A549 (cell line): ENCODE measurements at regions not wholly inside any gene's neighbourhood (a gene's known extent, or its start where the extent isn't known, plus 50 kb on each side); places are given as distances from the start of the nearest gene placed in this dataset.

Experiments used
- ATAC-seq, 2 experiments: fragments of 200-7000 bp in 1 of 2; fragments of >200 bp in 1 of 2; cut with Nextera tagmentation in 1 of 2; cut with Tn5 transposase in 1 of 2; 3 replicates each; pipeline versions ENCODE4 v1.8.0 to v1.9.1; 2018 to 2020; ENCODE audit warnings: mild to moderate bottlenecking in 1 of 2, moderate library complexity in 1 of 2
- CTCF ChIA-PET: fragments of 300-600 bp; sonication (Branson Sonifier 250); formaldehyde crosslinking; extraction: SDS; loops from one replicate; lab custom pipeline; 2021; ENCODE audit warnings: antibody characterized with exemption, inconsistent platforms; lab: Yijun Ruan, JAX
- POLR2A ChIA-PET: fragments of 350-600 bp; formaldehyde crosslinking; extraction: SDS; loops from one replicate; lab custom pipeline; 2021; ENCODE audit warnings: antibody characterized with exemption, inconsistent platforms; lab: Yijun Ruan, JAX
- DNase-seq, 2 experiments: peaks; one replicate each; pipeline versions ENCODE4 v3.0.0 to v3.0.0-alpha.2; 2011 to 2016; ENCODE audit warnings: low read depth in 1 of 2, low spot score in 1 of 2
- FAIRE-seq: peaks from 2 replicates; lab custom pipeline; 2011; peaks lifted over from hg19 to GRCh38; lab: Jason Lieb, UNC
- H3K27ac ChIP-seq, 2 experiments: fragments of >200 bp; sonication (Bioruptor Twin); formaldehyde crosslinking; 3 replicates each; pipeline ENCODE4 v1.5.1; 2016 to 2017
- H3K4me1 ChIP-seq: fragments of >200 bp; sonication (Bioruptor Twin); formaldehyde crosslinking; 3 replicates; pipeline ENCODE4 v1.6.1; 2016
- H3K4me2 ChIP-seq: fragments of >200 bp; sonication (Bioruptor Twin); formaldehyde crosslinking; 3 replicates; pipeline ENCODE4 v1.6.1; 2016
- H3K4me3 ChIP-seq: fragments of >200 bp; sonication (Bioruptor Twin); formaldehyde crosslinking; 3 replicates; pipeline ENCODE4 v1.5.1; 2016
- H3K9me3 ChIP-seq: fragments of >200 bp; sonication (Bioruptor Twin); formaldehyde crosslinking; 3 replicates; pipeline ENCODE4 v1.6.1; 2016
- BHLHE40 ChIP-seq: IDR thresholded peaks from 2 replicates; pipeline ENCODE4 v1.6.1; 2012; ENCODE audit warnings: low read depth, low read length, inconsistent platforms
- CBX2 ChIP-seq: fragments of 200-600 bp; sonication (generic); IDR thresholded peaks from 2 replicates; pipeline ENCODE4 v1.6.1; 2016; ENCODE audit warnings: low read depth, mild to moderate bottlenecking, borderline replicate concordance
- CBX8 ChIP-seq: fragments of 200-600 bp; sonication (generic); IDR thresholded peaks from 2 replicates; pipeline ENCODE4 v1.6.1; 2016
- CHD4 ChIP-seq: fragments of 200-600 bp; sonication (generic); IDR thresholded peaks from 2 replicates; pipeline ENCODE4 v1.6.1; 2016; ENCODE audit warnings: antibody characterized with exemption, mild to moderate bottlenecking, borderline replicate concordance
- EHF ChIP-seq: fragments of 250-450 bp; sonication (Bioruptor Pico); IDR thresholded peaks from 2 replicates; pipeline ENCODE4 v1.5.0; 2020; ENCODE audit warnings: mild to moderate bottlenecking
- EHMT2 ChIP-seq: fragments of 200-600 bp; sonication (generic); IDR thresholded peaks from 2 replicates; pipeline ENCODE4 v1.6.1; 2016; ENCODE audit warnings: antibody characterized with exemption, low read depth, mild to moderate bottlenecking, moderate library complexity
- EP300 ChIP-seq, 2 experiments: fragments of >200 bp; sonication (Bioruptor Twin); formaldehyde crosslinking; IDR thresholded peaks; 2 replicates in 1 of 2; 3 replicates in 1 of 2; pipeline ENCODE4 v1.6.1; 2016 to 2017
- ESRRA ChIP-seq: fragments of 150-350 bp; IDR thresholded peaks from 2 replicates; pipeline ENCODE4 v1.6.1; 2014; ENCODE audit warnings: mild to moderate bottlenecking, low read length, borderline replicate concordance
- FOSB ChIP-seq: fragments of 250-450 bp; sonication (Bioruptor Pico); IDR thresholded peaks from 2 replicates; pipeline ENCODE4 v1.5.0; 2020; ENCODE audit warnings: mild to moderate bottlenecking, moderate library complexity
- FOXS1 ChIP-seq: fragments of 250-450 bp; sonication (Bioruptor Pico); IDR thresholded peaks from 2 replicates; pipeline ENCODE4 v1.5.0; 2020; ENCODE audit warnings: mild to moderate bottlenecking, moderate library complexity
- GATA3 ChIP-seq: IDR thresholded peaks from 2 replicates; pipeline ENCODE4 v1.6.1; 2012; ENCODE audit warnings: borderline replicate concordance
- HDAC2 ChIP-seq: fragments of 200-600 bp; sonication (generic); IDR thresholded peaks from 2 replicates; pipeline ENCODE4 v1.6.1; 2016
- HEYL ChIP-seq: fragments of 250-450 bp; sonication (Bioruptor Pico); IDR thresholded peaks from 2 replicates; pipeline ENCODE4 v1.8.0; 2021; ENCODE audit warnings: mild to moderate bottlenecking, moderate library complexity
- JUN ChIP-seq, 2 experiments: fragments of >200 bp; sonication (Bioruptor Twin); formaldehyde crosslinking; IDR thresholded peaks; 2 replicates in 1 of 2; 3 replicates in 1 of 2; pipeline ENCODE4 v1.6.1; 2016 to 2017
- KDM1A ChIP-seq: fragments of 200-600 bp; sonication (generic); IDR thresholded peaks from 2 replicates; pipeline ENCODE4 v1.6.1; 2016; ENCODE audit warnings: low read depth, mild to moderate bottlenecking
- KDM5A ChIP-seq: fragments of 200-600 bp; sonication (generic); IDR thresholded peaks from 2 replicates; pipeline ENCODE4 v1.6.1; 2016; ENCODE audit warnings: antibody characterized with exemption, mild to moderate bottlenecking
- MAFK ChIP-seq: fragments of 450-650 bp; IDR thresholded peaks from 2 replicates; pipeline ENCODE4 v1.6.1; 2014; ENCODE audit not compliant: partially characterized antibody
- MAZ ChIP-seq: fragments of 150-350 bp; IDR thresholded peaks from 2 replicates; pipeline ENCODE4 v1.6.1; 2014; ENCODE audit warnings: antibody characterized with exemption, low read depth, low read length, borderline replicate concordance
- NR3C1 ChIP-seq: fragments of >200 bp; sonication (Bioruptor Twin); formaldehyde crosslinking; IDR thresholded peaks from 3 replicates; pipeline ENCODE4 v1.6.1; 2017
- PHF8 ChIP-seq: fragments of 200-600 bp; sonication (generic); IDR thresholded peaks from 2 replicates; pipeline ENCODE4 v1.6.1; 2016; ENCODE audit warnings: low read depth, mild to moderate bottlenecking, antibody characterized with exemption, moderate library complexity, borderline replicate concordance
- POLR2AphosphoS2 ChIP-seq: conservative IDR thresholded peaks from 2 replicates; pipeline ENCODE4 v1.6.1; 2012; ENCODE audit warnings: low read length, improper control_type of control experiment, inconsistent platforms
- RFX5 ChIP-seq: fragments of 450-650 bp; IDR thresholded peaks from 2 replicates; pipeline ENCODE4 v1.7.1; 2014; ENCODE audit warnings: antibody characterized with exemption, mild to moderate bottlenecking, moderate library complexity
- RNF2 ChIP-seq: fragments of 200-600 bp; sonication (generic); IDR thresholded peaks from 2 replicates; pipeline ENCODE4 v1.6.1; 2016; ENCODE audit warnings: low read depth, mild to moderate bottlenecking, antibody characterized with exemption, moderate library complexity, borderline replicate concordance
- TFCP2L1 ChIP-seq: fragments of 250-450 bp; sonication (Bioruptor Pico); IDR thresholded peaks from 2 replicates; pipeline ENCODE4 v1.5.0; 2021; ENCODE audit warnings: mild to moderate bottlenecking
- TP53 ChIP-seq: fragments of 250-450 bp; sonication (Bioruptor Pico); IDR thresholded peaks from 2 replicates; pipeline ENCODE4 v1.5.0; 2021; ENCODE audit warnings: mild to moderate bottlenecking, moderate library complexity
- ZFP36 ChIP-seq: fragments of 450-650 bp; IDR thresholded peaks from 2 replicates; pipeline ENCODE4 v1.6.1; 2014; ENCODE audit warnings: borderline replicate concordance; ENCODE audit not compliant: partially characterized antibody
- ZNF302 ChIP-seq: fragments of 250-450 bp; sonication (Bioruptor Pico); IDR thresholded peaks from 2 replicates; pipeline ENCODE4 v1.9.0; 2021; ENCODE audit warnings: inconsistent platforms, mild to moderate bottlenecking, moderate library complexity
- WGBS: methylation state at CpG from one replicate; pipeline ENCODE4 v1.1.6; 2017; ENCODE audit errors: missing lambda C conversion rate; 5-methylcytosine and 5-hydroxymethylcytosine counted together
- TF ChIP-seq, protein P1 (sequence below): fragments of >200 bp; sonication (Bioruptor Twin); formaldehyde crosslinking; IDR thresholded peaks from 3 replicates; pipeline ENCODE4 v1.6.1; 2016
- TF ChIP-seq, protein P2 (sequence below): IDR thresholded peaks from 2 replicates; pipeline ENCODE4 v1.6.1; 2012
- TF ChIP-seq, protein P3 (sequence below): fragments of 250-450 bp; sonication (Bioruptor Pico); IDR thresholded peaks from 2 replicates; pipeline ENCODE4 v1.5.0; 2020; ENCODE audit warnings: low read depth, mild to moderate bottlenecking, moderate library complexity
- TF ChIP-seq, protein P4 (sequence below): IDR thresholded peaks from 2 replicates; pipeline ENCODE4 v1.6.1; 2012
- TF ChIP-seq, protein P5 (sequence below): fragments of 150-350 bp; IDR thresholded peaks from 2 replicates; pipeline ENCODE4 v1.6.1; 2014; ENCODE audit warnings: low read depth, mild to moderate bottlenecking, low read length

DNA sequence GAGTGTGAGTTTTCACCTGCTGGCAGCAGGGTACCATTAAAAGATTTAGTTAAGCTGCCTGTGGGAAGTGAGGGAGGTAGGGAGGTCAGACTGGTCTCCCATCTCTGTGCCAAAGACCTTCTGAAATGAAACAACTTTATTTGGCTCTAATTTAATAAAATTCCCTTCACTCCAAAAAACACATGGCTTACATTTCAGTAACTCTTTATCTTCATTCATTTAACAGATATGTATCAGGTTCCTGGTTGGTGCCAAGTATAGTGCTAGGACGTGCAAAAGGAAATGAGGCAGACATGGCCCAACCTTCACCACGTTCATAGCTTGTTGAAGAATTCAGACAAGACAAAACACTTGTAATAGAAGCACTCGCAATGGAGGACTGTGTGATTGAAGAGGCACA, 282.3 kb downstream of the SEC16B start:
- TF ChIP-seq NR3C1 (no peak), ZNF302 (no peak), CBX2 (no peak), FOSB (CRISPR knock-in tag) (no peak), PHF8 (no peak), POLR2AphosphoS2 (no peak), ZFP36 (no peak), MAFK (no peak), BHLHE40 (no peak), ESRRA (no peak), HEYL (CRISPR knock-in tag) (no peak), JUN (IDR thresholded peaks at IDR 0.05) (no peak), HDAC2 (no peak), GATA3 (no peak), CBX8 (no peak), KDM1A (no peak)
- TF ChIP-seq, protein P1, sequence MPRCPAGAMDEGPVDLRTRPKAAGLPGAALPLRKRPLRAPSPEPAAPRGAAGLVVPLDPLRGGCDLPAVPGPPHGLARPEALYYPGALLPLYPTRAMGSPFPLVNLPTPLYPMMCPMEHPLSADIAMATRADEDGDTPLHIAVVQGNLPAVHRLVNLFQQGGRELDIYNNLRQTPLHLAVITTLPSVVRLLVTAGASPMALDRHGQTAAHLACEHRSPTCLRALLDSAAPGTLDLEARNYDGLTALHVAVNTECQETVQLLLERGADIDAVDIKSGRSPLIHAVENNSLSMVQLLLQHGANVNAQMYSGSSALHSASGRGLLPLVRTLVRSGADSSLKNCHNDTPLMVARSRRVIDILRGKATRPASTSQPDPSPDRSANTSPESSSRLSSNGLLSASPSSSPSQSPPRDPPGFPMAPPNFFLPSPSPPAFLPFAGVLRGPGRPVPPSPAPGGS, result no peak
- TF ChIP-seq, protein P2, sequence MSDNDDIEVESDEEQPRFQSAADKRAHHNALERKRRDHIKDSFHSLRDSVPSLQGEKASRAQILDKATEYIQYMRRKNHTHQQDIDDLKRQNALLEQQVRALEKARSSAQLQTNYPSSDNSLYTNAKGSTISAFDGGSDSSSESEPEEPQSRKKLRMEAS, result no peak
- no peaks in the 10 kb centered on the region for H3K9me3 ChIP-seq
- ChIA-PET POLR2A (no interaction called here), CTCF (no interaction called here)
- no peak for DNase-seq
- no peaks in the 10 kb centered on the region for H3K4me1 ChIP-seq
- no peak overlapping the region for H3K4me3 ChIP-seq
- FAIRE-seq, result no peak
- no peak overlapping the region for H3K4me2 ChIP-seq
- H3K27ac ChIP-seq, result no peak overlapping the region
- 1% methylated on average over 3 of the region's 3 CpGs for WGBS
- no peak for ATAC-seq

DNA sequence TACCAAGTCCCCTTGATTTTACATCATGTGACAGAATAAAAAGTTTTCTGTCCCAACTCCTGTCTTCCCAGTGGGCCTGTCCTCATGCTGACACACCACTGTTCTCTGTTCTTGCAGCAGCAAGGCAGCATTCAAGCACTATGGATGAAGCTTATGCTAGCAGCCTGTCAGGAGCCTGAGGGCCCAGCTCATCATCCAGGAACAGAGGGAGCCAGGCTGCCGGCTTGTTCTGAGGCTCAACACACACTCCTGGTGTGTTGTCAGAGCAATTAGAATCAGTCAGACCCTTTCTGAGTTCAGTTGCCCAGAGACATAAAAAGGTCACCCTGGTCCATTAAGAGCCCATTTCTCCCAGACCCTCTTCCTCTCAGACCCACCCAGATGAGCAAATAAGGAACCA, 282.9 kb downstream of the SEC16B start:
- no peak for TF ChIP-seq TP53 (CRISPR knock-in tag)
- TF ChIP-seq RNF2, result no peak
- no peak for TF ChIP-seq KDM1A
- TF ChIP-seq, protein P3, sequence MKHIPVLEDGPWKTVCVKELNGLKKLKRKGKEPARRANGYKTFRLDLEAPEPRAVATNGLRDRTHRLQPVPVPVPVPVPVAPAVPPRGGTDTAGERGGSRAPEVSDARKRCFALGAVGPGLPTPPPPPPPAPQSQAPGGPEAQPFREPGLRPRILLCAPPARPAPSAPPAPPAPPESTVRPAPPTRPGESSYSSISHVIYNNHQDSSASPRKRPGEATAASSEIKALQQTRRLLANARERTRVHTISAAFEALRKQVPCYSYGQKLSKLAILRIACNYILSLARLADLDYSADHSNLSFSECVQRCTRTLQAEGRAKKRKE (CRISPR knock-in tag), result no peak
- TF ChIP-seq HDAC2, result no peak
- TF ChIP-seq, protein P1, result no peak
- TF ChIP-seq CHD4, result no peak
- TF ChIP-seq, protein P4, sequence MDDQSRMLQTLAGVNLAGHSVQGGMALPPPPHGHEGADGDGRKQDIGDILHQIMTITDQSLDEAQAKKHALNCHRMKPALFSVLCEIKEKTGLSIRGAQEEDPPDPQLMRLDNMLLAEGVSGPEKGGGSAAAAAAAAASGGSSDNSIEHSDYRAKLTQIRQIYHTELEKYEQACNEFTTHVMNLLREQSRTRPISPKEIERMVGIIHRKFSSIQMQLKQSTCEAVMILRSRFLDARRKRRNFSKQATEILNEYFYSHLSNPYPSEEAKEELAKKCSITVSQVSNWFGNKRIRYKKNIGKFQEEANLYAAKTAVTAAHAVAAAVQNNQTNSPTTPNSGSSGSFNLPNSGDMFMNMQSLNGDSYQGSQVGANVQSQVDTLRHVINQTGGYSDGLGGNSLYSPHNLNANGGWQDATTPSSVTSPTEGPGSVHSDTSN, result no peak
- TF ChIP-seq, protein P5, sequence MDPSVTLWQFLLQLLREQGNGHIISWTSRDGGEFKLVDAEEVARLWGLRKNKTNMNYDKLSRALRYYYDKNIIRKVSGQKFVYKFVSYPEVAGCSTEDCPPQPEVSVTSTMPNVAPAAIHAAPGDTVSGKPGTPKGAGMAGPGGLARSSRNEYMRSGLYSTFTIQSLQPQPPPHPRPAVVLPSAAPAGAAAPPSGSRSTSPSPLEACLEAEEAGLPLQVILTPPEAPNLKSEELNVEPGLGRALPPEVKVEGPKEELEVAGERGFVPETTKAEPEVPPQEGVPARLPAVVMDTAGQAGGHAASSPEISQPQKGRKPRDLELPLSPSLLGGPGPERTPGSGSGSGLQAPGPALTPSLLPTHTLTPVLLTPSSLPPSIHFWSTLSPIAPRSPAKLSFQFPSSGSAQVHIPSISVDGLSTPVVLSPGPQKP, result no peak
- no peak for TF ChIP-seq TFCP2L1
- TF ChIP-seq MAZ, result no peak
- no peak for TF ChIP-seq EP300 (IDR thresholded peaks at IDR 0.05)
- no peak for TF ChIP-seq KDM5A
- no peak for TF ChIP-seq RFX5
- no peak for TF ChIP-seq FOXS1 (CRISPR knock-in tag)
- TF ChIP-seq, protein P2, result no peak
- no peak for TF ChIP-seq EHMT2
- no peak for TF ChIP-seq MAFK
- TF ChIP-seq EHF (CRISPR knock-in tag), result no peak
- TF ChIP-seq NR3C1, result no peak
- H3K4me2 ChIP-seq, result no peak overlapping the region
- no peaks in the 10 kb centered on the region for H3K9me3 ChIP-seq
- no peak overlapping the region for H3K27ac ChIP-seq
- DNase-seq (no peak), FAIRE-seq (no peak), ATAC-seq (no peak)
- 7% methylated on average over 1 of the region's 1 CpG for WGBS
- H3K4me1 ChIP-seq, result no peaks in the 10 kb centered on the region
- ChIA-PET POLR2A (no interaction called here), CTCF (no interaction called here)
- no peak overlapping the region for H3K4me3 ChIP-seq
